GM12873 (cell line): ENCODE measurements at regions not wholly inside any gene's neighbourhood (a gene's known extent, or its start where the extent isn't known, plus 50 kb on each side); places are given as distances from the start of the nearest gene placed in this dataset.

Experiments used
- TF ChIP-seq, protein P1 (sequence below): IDR thresholded peaks from 2 replicates; pipeline ENCODE4 v1.5.1; 2012; ENCODE audit warnings: low read depth, mild to moderate bottlenecking, moderate library complexity, low read length, control low read depth; ENCODE audit not compliant: insufficient read depth; ENCODE audit errors: missing control alignments

DNA sequence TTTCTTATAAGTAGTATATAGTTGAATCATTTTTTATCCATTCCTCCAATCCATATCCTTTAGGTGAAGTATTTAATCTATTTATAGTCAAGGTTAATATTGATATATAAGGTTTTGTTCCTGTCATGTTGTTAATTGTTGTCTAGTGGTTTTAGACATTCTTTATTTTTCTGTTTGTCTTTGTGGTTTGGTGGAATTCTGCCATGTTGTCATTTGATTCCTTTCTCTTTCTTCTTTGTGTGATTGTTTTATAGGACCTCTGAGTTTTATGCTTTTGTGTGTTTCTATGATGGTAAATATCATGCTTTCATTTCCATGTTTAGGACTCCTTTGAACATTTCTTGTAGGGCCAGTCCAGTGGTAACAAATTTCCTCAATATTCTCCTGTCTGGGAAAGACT, 450.3 kb upstream of the BTBD3 start:
- TF ChIP-seq, protein P1, sequence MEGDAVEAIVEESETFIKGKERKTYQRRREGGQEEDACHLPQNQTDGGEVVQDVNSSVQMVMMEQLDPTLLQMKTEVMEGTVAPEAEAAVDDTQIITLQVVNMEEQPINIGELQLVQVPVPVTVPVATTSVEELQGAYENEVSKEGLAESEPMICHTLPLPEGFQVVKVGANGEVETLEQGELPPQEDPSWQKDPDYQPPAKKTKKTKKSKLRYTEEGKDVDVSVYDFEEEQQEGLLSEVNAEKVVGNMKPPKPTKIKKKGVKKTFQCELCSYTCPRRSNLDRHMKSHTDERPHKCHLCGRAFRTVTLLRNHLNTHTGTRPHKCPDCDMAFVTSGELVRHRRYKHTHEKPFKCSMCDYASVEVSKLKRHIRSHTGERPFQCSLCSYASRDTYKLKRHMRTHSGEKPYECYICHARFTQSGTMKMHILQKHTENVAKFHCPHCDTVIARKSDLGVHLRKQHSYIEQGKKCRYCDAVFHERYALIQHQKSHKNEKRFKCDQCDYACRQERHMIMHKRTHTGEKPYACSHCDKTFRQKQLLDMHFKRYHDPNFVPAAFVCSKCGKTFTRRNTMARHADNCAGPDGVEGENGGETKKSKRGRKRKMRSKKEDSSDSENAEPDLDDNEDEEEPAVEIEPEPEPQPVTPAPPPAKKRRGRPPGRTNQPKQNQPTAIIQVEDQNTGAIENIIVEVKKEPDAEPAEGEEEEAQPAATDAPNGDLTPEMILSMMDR, result no peak

DNA sequence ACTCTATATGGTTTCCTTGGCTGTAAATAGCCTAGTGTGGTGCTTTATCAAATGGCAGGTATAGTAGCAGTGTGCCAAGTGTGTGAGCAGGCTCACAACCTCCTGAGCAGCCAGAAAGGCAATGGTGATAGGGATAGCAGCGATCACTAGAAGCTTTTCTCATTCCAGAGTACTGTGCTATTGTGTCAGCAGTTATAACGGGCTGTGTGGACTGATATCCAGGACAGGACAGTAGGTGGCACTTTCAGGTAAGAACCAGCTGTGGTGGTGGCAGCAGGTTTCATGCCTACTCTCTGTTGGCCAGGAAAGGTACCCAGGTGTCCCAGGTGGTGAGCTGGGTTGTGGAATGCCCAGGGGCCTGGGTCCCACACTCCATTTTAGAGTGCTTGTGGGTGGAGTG, 448.8 kb upstream of the BTBD3 start:
- TF ChIP-seq, protein P1, result no peak

DNA sequence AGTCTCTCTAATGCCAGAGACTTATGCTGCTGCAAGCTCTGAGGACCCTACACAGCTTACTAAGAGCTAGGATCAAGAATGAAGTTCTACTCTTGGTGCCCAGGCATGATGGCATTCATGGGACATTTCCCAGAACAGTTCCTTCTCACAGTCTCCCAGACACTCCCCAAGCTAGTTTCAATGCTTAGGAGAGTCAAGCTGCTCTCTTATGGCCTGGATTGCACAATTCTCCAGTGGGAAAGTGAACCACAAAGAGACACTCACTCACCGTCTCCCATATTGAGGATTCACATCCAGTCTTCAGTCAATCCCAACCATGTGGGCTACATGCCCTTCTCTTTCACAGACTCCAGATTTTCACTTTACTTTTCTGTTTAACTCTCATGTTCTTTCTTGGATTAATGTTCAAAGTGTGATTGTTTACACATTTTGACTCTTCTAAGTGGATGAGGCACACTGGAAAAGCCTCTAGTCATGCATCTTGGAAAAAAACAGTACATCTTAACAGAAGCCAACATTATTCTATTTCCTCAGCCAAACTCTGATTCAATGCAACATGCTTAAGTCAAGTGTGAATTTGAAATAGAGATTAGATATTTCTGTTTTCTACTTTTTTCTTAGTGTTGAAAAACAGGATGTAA, 447.8 kb upstream of the BTBD3 start:
- TF ChIP-seq, protein P1, result no peak

DNA sequence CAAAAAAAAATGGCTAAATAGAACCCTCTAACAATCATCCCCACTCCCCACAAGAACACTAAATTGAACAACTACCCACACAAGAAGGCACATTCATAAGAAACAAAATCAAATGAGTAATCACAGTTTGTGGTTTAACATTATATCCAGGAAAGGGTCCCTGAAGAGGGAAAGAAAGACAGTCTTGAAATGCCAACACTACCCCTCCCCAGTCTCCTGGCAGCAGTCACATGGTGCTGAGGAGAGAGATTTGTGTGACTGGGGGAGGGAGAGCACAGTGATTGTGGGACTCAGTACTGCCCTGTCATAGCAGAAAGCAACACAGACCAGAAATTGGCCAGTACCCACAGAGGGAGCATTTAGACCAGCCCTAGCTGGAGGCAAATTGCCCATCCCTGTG, 443.7 kb upstream of the BTBD3 start:
- TF ChIP-seq, protein P1, result no peak

DNA sequence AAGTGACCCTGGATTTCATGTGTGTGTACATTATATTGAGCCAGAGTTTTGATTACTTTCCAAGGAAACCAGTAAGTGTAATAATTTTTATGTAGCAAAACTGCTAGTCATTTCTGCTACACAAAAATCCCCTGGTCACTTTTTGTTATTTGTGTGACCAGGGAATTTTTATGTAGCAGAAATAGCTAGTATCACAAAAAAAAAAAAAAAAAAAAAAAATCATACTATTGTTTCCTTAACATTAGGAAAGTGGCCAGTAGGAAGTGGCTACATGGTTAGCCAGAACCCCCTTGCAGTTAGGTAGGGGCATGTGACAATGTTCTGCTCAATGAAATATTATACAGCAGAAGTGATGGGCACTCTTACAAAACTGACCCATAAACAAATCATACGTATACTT, 434.0 kb upstream of the BTBD3 start:
- TF ChIP-seq, protein P1, result no peak

- TF ChIP-seq, protein P1, result no peak
Measured at GRCh38 chr20:11484479-11484878, 433.2 kb upstream of the BTBD3 start.

DNA sequence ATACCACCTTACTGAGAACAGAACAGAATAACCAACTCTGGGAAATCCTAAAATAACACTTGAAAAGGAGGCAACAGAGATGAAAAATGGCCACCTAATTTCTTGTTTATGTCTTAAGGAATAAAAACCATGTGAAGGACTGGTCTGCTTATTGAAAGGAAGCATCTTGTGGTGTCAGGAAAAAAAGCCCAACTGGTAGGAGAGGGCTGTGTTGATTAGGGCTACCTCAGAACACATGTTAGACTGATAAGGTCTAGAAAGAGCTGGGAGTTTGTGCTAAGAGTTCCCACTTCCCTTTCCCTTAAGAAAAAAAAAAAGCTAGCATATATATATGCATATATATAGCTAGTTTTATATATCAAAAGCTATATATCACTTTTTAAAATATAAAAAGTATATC, 425.3 kb upstream of the BTBD3 start:
- TF ChIP-seq, protein P1, result no peak
